Left ventricle myocardium superior (tissue), 1 donor: ENCODE measurements at regions not wholly inside any gene's neighbourhood (a gene's known extent, or its start where the extent isn't known, plus 50 kb on each side); places are given as distances from the start of the nearest gene placed in this dataset.

Experiments used
- ATAC-seq: fragments of 200-7000 bp; cut with Tn5 transposase; one replicate; pipeline ENCODE4 v1.9.1; 2020; ENCODE audit warnings: mild to moderate bottlenecking, moderate library complexity
- DNase-seq: peaks from one replicate; pipeline ENCODE4 v3.0.0-alpha.2; 2020
- intact Hi-C: fragments of 100-400 bp; cut with micrococcal nuclease; formaldehyde crosslinking; loops from one replicate; pipeline ENCODE4 v1.11.0; 2022
- donor health status: DM: no; HTN: yes; CAD: no; lungs with severe emphysema.

DNA sequence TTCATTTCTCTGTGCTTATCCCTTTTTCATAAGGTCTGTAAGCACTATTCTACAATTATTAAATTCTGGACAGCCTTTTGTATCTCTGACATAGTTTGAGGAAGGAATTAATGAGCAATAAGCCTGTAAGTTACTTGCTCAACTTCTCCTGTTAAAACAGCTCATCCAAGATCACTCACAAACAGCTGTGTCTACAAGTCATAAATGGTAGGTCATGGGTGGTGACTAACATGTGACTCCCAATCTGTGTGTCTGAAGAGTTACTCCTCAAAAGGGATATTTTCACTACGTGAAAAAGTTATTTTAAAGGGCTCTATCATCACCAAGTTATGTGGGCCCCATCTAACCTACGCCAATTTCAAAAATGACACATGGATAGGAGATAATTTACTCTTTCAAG lies 145.2 kb upstream of the CBLB start:
- DNase-seq (no peak), ATAC-seq (no peak)
- intact Hi-C loops, result no loop called here

DNA sequence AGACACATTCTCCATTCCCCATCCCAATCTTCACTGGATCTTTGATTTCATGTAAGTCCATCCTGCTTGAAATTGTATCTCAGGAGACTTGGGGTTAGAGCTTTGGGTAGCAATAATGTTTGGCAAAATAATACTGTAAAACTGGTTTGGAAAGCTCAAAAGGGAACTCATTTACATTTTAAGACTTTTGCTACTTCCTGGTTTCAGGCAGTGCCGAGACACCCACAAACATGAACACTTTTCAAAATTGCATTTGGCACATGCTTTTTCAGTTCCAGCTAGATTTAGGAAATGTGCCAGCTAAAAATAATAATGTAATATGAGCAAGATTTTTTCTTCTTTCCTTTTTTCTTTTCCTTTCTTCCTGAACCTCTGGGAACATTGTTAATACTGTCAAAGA lies 145.7 kb upstream of the CBLB start:
- intact Hi-C loops, result no loop called here
- no peak for ATAC-seq
- DNase-seq, result no peak

DNA sequence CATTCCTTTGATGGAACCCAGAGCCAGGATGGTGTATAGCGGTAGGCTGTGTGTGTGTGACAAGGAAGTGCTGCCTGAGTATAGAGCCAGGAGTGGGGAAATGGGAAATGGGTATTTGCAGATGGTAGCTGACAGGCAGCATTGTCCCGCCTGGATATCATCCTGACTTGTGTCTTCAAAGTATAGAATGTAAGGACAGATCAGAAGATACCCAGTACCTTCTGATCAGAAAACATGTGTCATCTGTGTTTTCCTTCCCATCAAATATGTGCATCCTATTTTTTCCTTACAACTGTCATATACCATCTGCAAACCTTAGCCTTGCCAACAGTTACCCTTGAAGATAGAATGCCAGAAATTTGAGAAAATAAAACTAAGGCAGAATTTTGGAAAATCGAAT lies 146.2 kb upstream of the CBLB start:
- no peak for ATAC-seq
- no peak for DNase-seq
- intact Hi-C loops, result no loop called here

DNA sequence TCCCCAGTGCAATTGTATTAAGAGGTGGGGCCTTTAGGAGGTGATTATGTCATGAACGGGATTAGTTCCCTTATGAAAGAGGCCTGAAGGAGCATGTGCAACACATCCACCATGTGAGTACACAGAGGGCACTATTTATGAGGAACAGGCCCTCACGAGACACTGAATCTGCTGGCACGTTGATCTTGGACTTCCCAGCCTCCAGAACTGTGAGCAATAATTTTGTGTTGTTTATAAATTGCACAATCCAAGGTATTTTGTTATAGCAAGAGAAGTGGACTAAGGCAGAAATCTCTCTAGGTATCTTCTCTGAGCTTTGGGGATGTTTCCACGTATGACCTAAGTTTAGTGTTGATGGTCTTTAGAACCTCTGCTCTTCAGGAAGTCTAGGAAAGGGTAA lies 149.3 kb upstream of the CBLB start:
- no peak for DNase-seq
- intact Hi-C loops, result no loop called here
- no peak for ATAC-seq

DNA sequence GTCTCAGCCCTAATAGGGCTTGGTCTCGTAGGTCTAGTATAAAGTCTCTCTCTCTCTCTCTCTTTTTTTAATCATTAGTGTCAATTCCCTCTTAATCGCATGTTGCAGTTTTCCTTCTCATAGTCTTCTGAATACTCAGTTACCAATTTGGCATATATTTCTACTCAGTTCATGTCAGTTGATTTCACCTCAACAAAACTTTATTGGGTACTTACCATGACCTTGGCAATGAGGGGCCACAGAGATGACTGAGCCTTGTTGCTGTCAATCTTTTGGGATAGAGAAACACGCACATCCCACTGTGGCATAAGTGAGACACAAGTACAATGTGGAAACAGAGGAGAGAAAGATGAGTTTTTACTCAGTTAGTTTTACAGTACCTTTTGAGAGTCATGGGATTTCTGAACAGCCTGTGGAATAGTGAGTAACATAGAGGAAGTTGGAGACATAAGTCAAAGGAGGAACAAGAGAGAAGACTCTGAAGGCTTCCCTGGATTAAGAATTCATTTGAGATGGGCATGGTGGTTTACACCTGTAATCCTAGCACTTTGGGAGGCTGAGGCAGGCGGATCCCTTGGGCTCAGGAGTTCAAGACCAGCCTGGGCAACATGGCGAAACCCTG lies 150.2 kb upstream of the CBLB start:
- DNase-seq (no peak), ATAC-seq (no peak)
- intact Hi-C loops, result no loop called here

DNA sequence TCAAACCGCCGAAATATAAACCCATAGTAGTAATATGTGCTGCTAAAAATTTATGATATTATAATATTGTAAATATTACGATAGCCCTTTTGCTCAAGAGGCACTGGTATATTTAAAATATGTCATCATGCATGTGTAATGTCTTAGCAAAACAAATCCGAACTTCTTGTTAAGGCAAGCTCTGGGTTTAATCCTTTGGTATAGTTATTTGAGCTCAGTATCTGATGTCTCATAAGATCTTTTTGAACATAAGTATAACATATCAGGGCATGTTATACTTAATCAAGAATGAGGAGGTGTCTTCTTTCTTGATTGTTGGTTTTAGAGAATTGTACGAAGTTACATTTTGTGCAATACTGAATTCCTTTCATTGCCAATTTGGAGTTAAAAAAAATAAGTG lies 154.1 kb upstream of the CBLB start:
- ATAC-seq, result no peak
- no peak for DNase-seq
- intact Hi-C loops, result no loop called here

DNA sequence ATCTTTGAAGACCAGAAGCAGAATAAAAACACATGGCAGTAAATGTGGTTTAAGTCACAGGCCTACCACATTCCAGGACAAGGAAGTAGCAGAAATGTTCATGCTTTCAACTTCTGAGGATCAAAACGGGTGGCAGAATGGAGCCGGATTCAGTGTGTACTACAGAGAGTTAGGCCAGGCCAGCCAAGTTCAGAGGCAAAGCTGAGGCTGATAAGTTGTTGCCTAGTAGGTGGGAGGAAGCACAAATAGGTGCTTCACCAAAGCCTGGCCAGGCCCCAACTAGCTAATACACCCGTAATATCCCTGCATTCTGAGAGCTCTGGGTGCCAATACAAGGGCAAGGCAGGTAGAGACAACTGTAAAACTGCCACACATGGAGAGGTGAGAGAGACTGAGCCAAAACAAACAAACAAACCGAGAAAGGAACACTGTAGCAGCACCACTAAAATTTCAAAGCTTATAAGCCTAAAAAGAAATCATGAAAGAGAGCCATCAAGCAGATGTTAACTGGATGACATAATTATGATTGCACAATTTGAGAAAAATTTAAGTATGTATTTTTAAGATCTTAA lies 156.4 kb upstream of the CBLB start:
- DNase-seq (peak; percentile 35), ATAC-seq (peak; percentile 86)
- intact Hi-C loops, result no loop called here

DNA sequence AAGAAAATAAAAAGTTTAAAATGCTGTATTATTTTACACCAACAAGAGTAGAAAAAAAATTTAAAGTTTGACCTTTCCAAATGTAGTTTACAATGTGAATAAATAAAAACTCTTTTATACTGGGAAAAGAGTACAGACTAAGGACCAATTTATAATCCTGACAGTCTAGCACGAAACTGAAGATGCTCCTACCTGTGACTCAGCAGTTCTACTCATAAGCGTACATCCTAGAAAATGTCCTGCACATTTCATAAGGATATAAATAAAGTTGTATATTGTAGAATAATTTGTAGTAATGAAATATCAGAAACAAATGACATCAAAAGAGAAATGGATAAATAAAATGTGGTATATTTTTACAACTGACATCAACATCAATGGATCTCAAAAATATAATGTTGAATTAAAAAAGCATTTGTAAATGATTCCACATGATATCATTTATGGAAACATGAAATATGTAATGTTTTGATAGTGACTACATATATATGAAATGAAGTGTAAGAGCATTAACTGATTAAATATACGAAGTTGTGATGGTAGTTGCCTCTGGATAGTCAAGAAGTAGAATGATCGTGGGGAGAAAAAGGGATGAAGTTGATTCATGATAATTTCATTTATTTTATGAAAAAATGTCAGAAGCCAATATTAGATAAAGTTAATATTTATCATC lies 161.3 kb upstream of the CBLB start:
- DNase-seq (no peak), ATAC-seq (no peak)
- intact Hi-C loops, result no loop called here

DNA sequence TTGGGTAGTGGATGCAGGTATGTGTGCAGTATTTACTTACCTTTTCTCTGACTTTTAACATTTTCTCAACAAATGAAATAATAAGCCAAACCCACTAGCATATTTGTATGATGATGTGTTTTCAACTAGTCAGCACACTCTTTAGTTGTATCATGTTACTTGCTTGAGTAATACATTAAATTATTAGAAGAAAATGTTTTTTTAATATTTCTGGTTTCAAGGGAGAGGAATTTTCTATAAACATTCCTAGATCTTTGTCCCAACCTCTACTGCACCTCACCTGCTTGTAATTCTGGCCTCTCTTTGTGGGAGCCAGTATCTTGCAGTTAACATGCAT lies 161.8 kb upstream of the CBLB start:
- intact Hi-C loops, result no loop called here
- no peak for DNase-seq
- ATAC-seq, result no peak

DNA sequence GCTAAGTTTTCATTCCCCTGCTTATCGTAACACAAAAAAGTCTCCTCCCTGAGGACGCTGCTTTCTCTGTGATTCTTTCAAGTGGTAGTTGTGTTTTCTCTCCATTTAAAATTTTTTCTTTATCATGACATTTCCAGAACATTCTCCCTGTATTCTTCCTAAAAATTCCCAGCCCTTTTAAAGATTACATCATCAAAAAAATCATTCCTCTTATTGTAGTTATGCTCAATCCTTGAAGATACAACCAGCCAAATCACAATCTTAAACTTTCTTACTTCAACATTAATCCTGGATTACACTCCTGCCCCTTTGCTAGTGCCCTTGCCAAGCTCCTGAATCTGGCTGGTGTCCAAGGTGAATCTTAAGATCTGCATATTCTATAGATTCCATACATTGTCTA lies 163.7 kb upstream of the CBLB start:
- ATAC-seq, result no peak
- intact Hi-C loops, result no loop called here
- no peak for DNase-seq

DNA sequence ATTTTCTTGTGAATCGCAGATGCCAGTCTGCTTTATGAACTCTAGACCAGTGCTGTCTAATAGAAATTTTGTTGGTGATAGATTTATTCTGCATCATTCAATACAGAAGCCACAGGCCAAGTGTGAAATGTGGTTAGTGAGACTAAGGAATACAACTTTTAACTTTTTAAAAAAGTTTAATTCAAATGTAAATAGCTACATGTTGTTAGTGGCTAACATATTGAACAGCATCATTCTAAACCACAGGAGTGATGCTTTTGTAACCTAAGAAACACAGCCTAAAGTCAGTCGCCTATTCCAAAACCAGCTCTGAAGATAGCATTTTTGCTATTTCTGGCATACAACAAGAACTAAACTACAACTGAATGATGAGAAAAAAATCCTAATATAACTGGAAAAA lies 164.8 kb upstream of the CBLB start:
- no peak for ATAC-seq
- intact Hi-C loops, result no loop called here
- no peak for DNase-seq

DNA sequence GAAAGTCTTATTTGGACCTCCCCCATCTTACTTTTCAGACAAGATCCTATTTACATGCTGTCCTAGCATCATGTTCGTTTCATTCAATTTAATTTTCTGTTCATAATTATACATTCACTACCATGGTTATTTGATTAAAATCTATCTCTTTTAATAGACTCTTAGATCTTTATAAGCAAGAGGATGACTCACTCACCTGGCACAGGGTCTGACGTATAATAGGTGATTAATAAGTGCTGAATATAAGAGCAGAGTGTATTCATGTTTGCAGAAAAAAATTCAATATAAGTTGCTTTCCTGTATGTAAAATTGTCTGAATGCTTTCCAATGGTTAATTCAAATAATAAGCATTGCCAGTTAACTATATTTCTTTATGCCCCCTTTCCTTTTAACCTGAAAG lies 165.5 kb upstream of the CBLB start:
- intact Hi-C loops, result no loop called here
- no peak for ATAC-seq
- no peak for DNase-seq

DNA sequence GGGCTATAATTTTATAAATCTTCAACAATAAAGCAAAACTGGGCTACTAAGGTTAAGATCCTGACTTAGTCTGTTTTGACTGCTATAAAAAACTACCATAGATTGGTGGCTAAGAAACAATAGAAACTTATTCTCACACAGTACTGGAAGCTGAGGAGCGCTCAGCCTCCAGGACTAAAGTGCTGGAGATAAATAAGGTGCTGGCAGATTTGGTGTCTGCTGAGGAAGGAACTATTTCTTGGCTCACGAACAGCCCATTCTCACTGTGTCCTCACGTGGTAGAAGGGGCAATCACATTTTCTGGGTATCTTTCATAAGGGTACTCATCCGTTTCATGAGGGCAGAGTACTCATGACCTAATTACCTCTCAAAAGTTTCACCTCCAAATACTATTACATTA lies 166.8 kb upstream of the CBLB start:
- DNase-seq (no peak), ATAC-seq (peak; percentile 61)
- intact Hi-C loops, result no loop called here

DNA sequence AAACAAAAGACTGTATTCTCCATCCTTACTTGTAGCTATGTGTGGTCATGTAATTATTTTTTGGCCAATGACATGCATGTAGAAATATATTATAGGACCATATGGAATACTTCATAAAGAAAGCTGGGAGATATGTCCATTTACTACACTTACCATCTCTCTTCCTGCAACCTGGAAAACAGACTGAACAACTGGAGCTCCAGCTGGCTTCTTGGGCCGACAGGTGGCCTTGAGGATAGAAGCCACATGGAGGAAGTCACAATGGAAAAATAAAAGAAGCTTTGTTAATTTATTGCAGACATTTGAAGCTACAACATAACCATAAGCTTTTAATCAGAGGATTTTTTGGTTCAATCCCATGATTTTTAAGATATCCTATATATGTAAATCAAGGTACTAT lies 167.9 kb upstream of the CBLB start:
- DNase-seq (no peak), ATAC-seq (no peak)
- intact Hi-C loops, result no loop called here

DNA sequence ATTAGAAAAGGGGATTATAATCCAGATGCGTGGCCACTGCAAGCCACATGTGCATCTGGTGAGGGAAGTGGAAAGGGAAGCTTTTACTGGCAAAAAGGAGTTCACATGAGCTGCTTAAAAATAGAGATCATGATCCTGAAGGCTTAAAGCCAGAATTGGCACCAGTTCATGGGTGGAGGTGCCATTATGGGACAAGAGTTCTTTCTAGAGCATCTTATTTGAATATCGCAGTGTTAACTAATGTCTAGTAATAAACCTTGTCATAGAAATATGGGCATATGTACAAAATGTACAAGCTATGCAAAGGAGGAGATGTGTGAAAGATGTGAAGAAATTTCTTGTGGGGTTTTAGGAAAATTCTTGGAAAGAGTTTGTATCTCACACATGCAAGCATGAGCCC lies 178.4 kb upstream of the CBLB start:
- intact Hi-C loops, result no loop called here
- no peak for ATAC-seq
- no peak for DNase-seq

DNA sequence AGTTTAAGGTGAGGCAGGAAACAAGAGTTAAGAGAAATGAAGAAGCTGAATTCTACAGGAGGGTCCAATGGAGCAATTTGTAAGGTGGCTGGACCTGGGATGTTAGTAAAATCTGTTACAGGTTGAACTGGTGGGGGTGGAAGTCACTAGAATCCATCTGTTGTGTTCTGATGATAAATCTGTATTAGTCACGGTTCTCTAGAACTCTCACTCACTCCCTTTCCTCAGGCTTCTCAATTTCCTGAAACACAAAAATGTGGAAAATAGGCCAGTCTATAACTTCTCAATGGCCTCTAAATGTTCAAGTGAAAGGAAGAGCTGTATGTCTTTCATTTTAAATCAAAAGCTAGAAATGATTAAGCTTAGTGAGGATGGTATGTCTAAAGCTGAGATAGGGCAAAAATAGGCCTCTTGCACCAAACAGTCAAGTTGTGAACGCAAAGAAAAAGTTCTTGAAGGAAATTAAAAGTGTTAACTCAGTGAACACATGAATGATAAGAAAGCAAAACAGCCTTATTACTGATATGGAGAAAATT lies 180.2 kb upstream of the CBLB start:
- intact Hi-C loops, result no loop called here

DNA sequence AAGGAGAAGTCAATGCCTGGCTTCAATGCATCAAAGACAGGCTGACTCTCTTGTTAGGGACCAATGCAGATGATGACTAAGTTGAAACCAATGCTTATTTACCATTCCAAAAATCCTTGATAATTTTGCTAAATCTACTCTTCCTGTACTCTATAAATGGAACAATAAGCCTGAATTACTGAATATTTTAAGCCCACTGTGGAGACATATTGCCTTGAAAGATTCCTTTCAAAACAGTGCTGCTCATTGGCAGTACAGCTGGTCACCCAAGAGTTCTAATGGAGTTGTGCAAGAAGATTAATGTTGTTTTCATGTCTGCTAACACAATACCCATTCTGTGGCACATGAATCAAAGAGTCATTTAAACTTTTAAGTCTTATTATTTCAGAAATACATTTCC lies 181.0 kb upstream of the CBLB start:
- intact Hi-C loops, result no loop called here
- DNase-seq, result no peak
- no peak for ATAC-seq

More for the DNA sequence above, 180.2 kb upstream of the CBLB start:
- ATAC-seq (no peak), DNase-seq (no peak)

DNA sequence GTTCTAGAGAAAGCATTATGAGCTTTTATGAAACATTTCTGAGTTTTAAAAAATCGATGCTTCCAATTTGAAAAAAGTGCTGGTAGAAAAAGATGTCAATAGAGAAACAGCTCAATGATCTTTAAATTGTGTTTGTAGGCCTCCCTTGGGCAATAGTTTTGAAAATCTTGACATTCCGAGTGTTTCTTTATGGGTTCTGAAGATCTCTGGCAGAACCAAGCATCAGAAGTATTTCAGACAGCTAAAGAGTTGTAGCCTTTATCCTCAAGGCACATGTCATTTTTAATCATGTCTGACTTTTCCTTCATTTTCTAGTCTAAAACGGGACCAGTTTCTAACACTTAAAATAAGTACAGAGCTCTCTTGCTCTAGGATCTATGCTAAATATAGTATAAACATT lies 188.1 kb upstream of the CBLB start:
- no peak for DNase-seq
- no peak for ATAC-seq
- intact Hi-C loops, result no loop called here

DNA sequence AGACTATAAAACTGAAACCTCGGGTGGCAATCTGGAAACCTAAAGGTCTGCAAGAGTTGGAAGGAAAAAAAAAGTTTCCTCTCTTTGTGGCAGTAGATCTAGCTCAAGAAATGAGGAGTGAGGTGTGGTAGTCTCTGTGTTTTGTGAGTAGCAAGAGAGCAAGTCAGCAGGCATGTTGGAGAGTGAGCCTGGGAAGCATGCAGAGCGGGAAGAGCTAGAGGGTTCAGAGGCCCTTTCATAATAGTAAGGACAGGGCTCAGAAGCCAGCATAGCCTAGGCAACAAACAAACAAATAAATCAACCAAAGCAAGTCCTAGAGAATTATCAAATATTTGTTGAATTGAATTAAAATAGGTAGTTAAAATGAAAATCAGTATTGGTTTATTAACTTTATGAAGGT lies 189.7 kb upstream of the CBLB start:
- DNase-seq, result no peak
- peak; percentile 88 for ATAC-seq
- intact Hi-C loops, result no loop called here

DNA sequence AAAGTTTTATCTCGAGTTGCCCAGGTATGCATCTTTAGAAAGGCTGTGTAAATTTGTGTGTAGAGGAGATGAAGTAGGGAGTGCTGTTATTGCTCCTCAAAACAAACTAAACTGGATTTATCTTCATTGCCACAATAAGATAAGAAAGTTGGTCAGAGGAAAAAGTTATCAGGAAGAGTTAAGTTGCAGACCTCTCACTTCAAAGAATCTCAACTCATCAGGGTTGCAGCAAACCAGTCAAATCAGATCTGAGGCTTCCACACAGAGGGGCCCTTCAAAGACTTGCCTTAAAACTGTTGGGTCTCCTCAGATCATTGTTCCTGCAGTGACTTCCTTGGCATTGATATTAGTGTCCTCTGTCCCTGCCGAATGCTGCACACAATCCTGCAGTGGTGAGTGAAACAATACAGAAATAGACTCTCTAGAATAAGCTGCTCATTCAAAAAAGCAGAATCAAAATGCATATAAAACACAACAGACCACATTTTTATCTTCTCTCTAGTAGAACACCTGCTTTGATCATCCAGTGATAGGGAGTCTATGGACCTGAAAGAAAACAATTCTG lies 191.2 kb upstream of the CBLB start:
- DNase-seq (no peak), ATAC-seq (peak; percentile 55)
- intact Hi-C loops, result no loop called here

DNA sequence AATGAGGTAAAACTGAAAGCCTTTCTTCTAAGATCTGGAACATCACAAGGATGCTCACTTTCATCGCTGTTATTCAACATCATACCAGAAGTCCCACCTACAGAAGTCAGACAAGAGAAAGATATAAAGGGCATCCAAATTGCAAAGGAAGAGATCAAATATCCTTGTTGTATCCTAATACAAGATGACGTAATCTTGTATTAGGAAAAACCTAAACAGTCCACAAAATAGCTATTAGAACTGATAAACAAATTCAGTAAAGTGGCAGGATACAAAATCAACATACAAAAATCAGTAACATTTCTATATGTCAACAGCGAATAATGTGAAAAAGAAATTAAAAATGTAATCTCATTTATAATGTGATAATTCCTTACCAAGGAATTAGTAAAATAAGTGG lies 195.1 kb upstream of the CBLB start:
- DNase-seq (no peak), ATAC-seq (no peak)
- intact Hi-C loops, result no loop called here
